NCI-H1694 treated with DMSO at 0.1 percent for 48 hours (cell line): ENCODE measurements at regions not wholly inside any gene's neighbourhood (a gene's known extent, or its start where the extent isn't known, plus 50 kb on each side); places are given as distances from the start of the nearest gene placed in this dataset.
"Not testable (repeated sequence)": the region's sequence is repeated elsewhere in the genome, so short reads cannot be mapped to it uniquely, and the experiment has no call there.

Experiments used
- DNase-seq: peaks from one replicate; lab custom pipeline; 2025; lab: John Stamatoyannopoulos, UW

DNA sequence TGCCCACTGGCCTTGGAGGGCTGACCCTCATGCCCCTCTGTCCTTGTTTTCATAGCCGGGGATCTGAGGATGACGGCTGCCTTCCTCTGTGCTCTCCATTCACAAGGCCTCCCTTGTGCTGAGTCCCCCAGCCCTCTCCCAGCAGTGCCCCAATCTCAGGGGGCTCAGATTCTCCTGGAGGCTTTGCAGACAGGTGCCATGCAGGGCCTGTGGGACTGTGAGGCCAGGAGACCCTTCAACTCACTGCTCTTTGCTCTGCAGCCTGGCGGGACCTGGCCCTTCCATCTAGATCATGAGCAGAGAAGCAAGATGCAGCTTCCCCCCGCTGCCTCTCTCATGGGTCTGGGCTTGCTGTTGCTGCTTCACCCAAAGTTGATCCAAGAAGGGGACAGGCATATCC is 356.0 kb downstream of the BCL11B start:
- no peak for DNase-seq

DNA sequence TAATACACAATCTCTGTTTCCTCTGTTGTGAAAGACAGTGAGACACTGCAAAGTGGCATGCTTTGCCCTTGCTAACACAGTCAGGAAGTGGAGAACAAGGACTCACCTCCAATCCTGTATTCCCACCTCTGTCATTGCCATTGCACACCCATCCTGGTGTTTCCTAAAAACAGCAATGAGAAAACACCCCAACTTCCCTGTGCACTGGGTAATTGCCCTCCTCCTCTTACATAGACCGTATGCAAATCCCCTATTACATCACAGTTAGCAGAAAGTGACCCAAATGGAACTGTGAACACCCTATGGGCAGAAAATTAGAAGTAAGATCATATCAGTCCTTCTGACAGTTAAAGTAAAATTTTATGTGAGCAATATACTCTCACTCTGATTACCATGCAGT is 355.5 kb downstream of the BCL11B start:
- DNase-seq, result no peak

DNA sequence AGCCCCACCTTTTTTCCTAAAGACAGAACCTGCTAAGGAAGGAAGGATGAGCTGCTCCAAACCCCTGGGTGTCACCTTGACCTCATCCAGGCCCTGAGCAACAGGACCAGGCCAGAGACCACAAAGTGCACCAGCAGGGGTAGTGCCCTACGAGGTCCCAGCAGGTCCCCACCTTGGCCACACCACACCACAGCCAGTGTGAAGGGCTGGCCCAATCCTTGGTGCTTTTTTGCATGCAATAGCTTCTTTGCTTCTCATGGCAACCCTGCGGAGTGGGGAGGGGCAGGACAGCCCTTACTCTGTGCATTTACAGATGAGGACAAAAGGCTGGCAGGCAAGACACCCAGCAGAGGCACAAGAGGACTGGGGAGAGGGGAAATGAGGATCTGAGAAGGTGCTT is 352.6 kb downstream of the BCL11B start:
- DNase-seq, result no peak

DNA sequence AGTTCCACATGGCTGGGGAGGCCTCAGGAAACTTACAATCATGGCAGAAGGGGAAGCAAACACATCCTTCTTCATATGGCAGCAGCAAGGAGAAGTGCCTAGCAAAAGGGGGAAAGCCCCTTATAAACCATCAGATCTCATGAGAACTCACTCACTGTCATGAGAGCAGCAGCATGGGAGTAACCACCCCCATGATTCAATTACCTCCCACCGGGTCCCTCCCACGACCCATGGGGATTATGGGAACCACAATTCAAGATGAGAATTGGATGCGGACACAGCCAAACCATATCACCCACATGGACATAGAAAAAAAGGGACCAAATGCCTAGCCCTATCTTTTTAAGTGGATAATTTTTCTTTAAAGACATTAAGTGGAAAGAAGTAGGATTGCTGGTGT is 350.7 kb downstream of the BCL11B start:
- not testable (repeated sequence) for DNase-seq

DNA sequence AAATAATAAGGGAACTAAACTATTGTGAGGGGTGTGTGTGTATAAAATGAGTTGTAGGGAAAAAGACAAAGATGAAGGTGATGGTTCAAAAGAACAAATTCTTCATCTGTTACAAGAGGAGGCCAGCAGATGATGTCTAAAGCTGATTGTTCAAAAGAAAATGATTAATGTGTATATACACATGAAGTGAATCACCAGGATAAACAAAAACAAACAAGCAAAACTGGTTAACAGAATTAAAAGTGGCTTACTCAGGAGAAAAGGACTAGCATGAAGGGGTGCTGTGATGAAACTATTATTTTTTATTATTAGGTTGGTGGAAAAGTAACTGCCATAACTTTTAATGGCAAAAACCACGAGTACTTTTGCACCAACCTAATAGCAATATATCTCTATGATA is 348.4 kb downstream of the BCL11B start:
- DNase-seq, result no peak

DNA sequence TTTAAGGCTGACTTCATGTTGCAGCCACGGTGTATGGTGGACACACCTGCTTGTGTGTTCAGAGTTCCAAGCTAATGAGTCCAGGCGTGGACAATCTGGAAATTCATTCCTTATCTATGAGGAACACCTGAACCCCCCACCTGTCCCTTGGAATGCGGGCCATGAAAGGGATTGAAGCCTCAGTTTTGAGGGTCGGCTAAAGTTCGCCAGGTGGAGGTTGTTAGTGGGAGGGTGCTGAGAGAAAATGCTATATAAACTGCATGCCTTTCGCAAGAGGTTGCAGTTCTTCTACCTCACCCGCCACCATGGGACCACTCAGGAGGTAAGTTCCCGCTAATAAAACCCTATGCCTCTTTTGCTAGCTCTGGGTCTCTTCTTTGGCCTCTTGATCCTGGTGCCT is 348.0 kb downstream of the BCL11B start:
- DNase-seq, result no peak

DNA sequence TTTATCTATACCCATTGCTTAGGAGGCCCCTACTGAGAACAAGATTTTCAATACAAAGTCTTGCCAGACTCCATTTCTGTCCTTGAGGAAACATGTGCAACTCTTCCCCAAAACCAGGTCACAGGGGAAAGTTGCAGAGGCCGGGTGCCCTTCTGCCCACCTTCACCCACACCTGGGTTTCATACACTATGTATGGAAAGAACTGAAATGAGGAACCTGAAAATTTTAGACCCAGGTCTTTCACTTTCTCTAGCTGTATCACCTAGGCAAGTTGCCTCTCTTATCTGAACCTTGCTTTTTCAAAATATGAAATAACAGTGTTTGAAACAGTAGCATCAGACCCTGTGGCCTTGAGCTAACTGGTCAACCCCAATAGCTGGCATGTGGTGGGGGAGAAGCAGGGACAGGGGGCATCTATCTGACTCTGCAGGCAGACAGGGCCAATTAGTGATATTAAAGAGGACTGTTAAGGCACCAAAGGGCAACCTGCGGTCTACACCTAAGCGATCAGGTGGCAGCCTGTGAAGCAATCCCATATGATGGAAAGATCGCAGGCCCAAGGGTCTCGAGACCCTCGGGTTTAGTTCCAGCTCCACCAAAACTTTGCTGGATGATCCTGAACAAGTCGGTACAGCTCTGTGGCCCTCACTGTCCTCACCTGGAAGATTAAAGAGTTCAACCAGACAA is 346.5 kb downstream of the BCL11B start:
- DNase-seq, result no peak

DNA sequence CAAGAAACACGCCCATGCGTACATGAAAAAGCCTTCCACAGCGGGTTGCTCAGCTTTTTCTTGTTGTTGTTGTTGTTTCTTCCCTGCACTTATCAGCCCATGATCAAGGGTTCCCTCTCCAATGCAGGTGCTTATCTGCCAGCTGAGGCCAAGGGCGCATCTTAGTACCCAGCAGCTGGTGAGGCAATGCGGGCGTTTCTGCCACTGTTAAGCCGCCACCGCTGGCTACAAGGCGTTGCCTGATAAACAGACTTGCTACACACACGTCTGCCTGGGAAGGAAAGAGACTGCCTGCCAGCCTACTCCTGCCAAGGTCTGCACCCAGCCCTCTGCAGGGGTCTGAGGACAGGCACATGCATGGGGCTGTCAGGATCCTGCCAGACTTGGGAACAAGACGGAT is 345.9 kb downstream of the BCL11B start:
- DNase-seq, result no peak

DNA sequence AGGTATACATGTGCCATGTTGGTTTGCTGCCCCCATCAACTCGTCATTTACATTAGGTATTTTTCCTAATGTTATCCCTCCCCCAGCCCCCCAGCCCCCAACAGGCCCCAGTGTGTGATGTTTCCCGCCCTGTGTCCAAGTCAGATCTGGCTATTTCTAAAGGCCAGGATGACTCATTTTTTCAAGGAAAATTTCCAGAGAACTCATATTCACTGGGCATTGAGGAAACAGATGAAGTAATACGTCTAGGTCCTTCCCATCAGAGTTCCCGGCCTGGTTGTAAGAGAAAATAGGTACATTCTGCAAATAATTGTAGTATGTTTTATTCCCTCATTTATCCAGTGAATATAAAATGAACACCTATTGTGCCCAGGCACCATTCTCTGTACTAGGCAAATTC is 345.2 kb downstream of the BCL11B start:
- DNase-seq, result no peak

DNA sequence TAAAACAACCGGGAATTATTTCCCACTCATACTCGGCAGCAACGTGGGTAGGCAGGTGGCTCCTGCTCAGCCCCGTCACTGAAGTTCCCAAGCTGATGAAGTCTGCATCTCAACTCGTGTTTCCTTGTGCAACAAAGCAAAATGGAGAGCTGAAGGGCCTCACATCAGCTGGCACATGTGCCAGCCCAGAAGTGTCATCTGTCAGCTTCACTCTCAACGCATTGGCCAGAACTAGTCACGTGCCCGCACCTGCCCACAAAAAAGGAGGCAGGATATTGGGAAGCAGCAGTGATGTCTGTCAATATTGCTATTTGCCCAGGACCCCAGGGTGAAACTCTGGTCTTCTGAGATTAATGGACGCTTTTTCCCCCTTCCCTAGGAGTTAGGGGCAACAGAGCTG is 344.0 kb downstream of the BCL11B start:
- DNase-seq, result no peak

DNA sequence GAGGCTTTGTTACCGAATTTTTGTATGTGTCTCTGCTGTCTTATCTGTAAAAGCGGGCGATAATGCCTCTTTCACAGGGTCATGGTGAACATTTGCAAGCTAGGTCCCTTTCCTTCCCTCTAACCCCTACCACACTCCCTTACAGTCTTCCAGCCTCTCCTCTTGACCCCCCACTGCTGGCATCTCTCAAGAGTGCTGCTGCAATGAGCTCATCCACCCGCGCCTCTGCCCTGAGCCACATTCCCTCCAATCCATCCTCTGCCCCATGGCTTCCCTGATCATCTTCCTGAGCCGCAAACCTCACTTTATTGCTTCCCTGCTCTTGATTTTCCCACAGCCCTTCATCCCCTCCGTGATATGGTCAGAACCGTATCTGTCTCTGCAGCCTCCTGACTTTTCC is 343.6 kb downstream of the BCL11B start:
- DNase-seq, result no peak

DNA sequence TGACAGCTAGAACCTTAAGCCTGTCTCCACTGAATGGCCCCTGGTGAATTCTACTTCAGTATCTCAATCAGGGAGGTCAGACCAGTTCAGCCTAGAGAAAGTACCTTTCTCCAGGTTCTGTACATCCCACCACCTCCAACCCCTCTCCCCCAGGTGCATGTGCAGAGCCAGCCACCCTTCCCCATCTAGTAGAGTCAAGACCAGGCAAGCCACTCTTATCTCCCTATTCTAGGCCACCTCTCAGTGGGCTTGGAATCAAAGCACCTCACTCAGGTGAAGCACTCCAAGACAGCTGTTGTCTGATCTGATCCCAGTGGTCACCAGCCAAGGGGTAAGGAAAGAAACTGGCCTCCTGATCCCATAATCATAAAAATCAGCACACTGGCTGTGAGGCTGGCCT is 340.9 kb downstream of the BCL11B start:
- DNase-seq, result no peak

DNA sequence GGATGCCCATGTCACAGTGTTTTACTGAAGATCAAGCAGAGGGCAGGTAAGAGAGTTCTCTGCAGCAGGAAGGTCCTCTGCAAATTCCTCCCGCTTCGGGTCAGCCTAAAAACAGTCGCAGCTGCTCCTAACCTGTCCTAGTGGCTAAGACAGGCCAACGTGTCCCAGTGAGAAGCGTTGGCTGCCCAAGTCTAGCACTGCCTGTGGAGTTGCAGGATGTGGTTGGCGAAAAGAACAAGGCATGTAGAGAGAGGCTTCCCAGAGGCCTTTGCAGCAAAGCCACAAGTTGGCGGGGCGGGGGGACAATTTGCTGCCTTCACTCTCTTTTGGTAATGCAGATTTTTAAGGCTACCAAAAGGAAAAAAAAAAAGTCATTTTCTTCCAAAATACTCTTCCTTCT is 340.1 kb downstream of the BCL11B start:
- DNase-seq, result no peak

DNA sequence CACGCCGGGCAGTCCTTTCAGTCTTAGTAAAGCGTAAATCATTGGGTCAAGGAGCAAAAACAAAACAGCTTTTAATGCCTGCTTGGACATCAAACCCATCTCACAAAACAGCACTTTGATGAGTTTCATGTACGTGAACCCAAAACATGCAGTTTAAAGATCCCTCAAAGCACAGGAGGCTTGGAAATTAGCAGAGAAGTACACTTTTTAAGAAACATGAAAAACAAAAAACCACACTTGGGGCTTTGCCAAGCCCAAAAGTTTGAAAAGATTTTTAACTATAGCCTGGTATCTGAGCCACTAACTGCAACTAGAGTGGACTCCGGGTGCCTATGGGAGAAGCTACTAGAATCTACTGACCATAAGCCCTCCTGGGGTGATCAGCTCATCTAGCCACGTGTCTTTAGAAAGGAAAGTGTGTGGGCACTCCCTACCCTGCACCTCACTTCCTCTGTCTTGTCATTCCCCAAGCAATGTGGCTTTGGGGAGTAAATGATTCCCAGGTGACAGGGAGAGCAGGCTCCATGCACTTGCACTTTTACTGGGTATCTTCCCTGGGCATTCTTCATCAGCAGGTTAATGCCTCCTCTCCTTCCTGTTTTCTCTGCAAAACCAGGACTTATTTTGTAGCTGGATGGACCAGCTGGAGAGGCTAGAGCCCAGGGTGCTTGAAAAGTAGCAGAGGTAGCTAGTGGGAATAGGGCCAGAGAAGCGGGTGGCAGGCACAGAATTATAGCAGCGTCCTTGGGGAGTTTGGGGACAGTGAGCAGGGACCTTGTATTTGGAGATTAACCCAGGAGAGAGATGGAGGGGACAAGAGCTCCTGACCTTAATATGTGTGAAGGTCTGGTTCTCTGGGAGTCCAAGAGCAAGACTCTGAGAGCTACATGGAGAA is 339.3 kb downstream of the BCL11B start:
- no peak for DNase-seq

DNA sequence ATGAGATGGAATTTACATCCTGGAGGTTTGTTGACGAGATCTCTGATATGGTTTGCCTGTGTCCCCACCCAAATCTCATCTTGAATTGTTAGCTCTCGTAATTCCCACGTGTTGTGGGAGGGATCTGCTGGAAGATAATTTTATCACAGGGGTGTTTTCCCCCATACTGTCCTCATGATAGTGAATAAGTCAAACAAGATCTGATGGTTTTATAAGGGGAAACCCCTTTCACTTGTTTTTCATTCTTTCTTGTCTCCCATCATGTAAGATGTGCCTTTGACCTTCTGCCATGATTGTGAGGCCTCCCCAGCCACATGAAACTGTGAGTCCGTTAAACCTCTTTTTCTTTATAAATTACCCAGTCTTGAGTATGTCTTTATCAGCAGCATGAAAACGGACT is 337.4 kb downstream of the BCL11B start:
- DNase-seq, result not testable (repeated sequence)

DNA sequence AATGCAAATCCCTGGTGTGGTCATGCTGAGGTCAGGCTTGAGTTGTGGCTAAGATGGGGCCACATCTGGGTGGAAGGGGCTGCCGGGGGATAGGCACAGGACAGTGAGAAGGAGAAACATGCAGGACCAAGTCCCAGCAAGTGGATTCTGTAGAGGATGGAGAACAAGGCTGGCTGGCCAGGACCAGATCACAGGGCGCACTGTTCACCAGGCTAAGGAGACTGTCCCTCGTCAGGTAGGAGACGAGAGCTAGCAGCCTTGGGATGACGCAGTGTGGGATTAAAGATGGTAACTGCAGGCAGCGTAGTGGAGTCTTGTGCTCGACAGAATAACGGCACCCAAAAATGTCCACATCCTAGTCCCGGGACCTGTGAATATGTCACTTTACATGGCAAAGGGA is 336.1 kb downstream of the BCL11B start:
- no peak for DNase-seq

DNA sequence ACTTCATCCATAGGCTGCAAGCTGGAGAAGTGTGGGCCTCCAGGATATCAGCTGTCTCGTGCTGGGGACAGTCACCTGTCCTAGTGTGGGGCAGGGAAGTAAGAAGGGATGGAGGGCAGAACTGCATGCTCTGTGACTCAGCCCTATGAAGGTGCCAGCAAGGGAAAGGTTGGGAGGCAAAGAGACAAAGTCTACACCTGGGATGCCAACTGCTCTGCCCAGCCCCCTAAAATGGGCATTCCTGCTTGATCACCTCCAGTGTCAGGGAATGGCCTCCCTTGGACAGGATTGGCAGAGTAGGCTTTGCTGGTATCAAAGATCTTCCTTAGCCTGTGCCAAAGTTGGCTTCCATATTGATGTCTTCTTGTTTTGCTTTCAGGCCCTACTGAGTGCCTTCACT is 335.0 kb downstream of the BCL11B start:
- no peak for DNase-seq

DNA sequence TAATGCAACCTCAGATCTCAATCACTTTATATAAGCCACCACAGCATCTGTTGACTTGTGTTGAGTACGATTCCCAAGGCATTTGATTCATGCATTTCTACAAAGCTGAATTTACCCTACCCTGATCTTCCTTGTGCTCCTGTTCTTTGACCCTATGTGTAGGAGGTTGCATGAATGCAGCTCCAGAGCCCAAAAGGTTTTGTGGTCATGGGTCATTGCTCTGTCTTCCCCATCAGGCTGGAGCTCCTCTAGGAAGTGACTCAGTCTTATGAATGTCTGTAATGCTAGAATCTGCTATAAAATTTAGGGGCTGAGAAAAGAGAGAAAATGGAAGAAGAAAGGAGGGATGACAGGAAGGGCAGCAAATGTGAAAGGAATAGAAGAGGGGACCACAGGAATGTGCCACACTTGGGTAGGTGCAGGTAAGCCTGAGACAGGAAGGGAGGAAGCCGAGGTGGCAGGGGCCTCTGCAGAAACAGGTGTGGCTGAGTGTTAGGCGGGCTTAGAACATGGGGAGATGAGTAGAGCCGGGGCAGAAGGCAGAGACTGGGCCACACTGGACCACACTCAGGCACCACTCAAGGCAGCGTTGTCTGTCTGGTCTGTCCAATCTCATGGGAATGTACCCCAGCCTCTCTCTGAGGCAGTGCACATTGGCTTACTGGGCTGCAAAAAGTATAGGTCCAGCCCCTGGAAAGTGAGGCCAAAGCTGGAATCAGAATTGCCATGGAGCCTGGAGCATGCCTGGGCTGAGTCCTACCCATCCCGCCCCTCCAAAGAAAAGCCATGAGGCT is 334.1 kb downstream of the BCL11B start:
- DNase-seq, result no peak

DNA sequence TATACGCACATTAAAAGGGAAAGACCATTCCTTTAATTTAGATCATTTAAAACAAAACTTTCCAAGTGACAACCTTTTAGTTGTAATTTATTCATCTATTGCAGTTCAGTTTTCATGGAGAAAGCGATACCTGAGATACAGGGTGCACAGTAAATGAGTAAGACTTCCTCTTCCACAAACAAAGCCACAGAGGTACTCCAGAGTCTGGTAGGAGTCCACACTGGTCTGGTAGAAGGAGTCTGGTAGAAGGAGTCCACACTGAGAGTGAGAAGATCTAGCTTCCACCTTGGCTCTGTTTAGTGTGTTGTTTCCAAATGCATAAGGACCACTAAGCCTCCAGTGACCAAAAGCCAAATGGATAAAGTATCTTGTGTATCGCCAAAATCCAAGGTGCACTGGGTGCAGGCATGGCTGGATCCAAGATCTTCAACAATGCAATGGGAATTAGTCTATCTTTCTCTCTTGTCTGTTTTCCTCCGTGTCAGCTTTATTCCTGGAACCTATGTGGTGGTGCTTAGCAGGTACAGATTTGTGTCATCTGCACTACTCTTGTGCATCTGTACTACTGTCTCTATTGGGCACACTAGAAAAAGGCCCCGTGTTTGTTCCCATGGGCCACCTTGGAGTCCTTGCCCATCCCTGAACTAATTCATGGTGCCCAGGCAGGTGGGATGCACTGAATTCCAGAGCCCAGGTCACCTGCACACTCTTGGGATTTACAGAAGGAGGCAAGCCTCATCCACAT is 331.1 kb downstream of the BCL11B start:
- no peak for DNase-seq

DNA sequence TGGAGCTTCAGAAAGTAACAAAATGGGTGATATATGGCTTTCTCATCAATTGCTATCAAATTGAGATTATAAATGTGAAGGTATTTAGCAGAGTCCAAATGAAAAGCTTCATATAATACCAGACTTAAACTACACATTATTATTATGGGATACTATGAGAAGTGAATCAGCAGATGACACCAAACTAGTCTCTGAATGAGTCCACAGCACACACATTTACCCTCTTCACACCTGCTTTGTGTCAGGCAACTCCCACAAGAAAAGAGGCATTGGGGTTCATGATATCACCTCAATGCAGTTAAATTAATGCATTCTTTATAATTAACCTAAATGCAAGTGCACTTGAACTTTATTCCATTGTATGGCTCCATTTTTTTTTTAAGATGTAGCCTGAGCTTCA is 330.5 kb downstream of the BCL11B start:
- DNase-seq, result no peak

DNA sequence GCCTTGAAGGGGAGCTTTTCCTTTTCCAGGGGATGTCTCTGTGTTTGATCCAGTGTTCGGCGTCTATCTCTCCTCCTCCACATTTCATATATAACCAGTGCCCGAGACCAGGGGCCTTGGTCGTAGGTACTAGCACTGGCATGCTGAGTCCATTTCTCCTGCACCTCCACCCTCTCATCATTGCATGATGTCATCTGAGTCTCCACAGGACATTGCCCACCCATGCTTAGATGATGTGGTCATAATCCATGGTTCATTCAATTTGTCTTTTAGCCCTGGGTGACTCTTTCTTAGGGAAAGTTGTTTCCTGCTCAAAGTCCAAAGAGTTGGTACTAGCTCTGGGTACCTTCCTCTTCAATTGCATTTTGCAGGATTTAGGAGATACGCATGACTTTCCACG is 328.1 kb downstream of the BCL11B start:
- no peak for DNase-seq

DNA sequence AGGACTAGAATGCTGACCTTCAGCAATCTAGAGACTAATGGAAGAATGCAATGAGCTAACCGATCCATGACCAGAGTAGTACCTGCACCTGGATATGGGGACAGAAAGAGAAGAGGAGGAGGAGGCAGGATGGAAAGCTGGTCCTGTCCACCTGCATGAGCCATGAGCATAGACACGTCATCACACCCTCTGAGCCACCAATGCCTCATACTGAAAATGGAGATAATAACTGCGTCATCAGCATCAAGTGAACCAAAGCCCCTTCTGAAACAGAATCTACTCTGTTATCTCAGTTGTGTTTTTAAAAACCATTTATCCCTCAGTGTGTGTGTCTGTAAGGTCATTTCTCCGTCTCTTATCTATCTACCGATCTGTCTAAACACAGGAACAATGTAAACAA is 327.0 kb downstream of the BCL11B start:
- no peak for DNase-seq
